Peyer's patch (tissue), 4 donors: ENCODE measurements at regions not wholly inside any gene's neighbourhood (a gene's known extent, or its start where the extent isn't known, plus 50 kb on each side); places are given as distances from the start of the nearest gene placed in this dataset.

Experiments used
- DNase-seq, 3 donors: peaks; one replicate each; pipeline ENCODE4 v3.0.0-alpha.2; 2017 to 2019
- H3K27ac ChIP-seq, 4 donors: fragments of 200-600 bp; sonication (generic); one replicate each; pipeline ENCODE4 v1.5.1; 2016 to 2019
- H3K27me3 ChIP-seq, 2 donors: fragments of 200-600 bp; sonication (generic); one replicate each; pipeline ENCODE4 v1.5.1; 2019
- H3K36me3 ChIP-seq, 3 donors: fragments of 200-600 bp; sonication (generic); one replicate each; pipeline ENCODE4 v1.5.1; 2016 to 2019
- H3K4me1 ChIP-seq, 4 donors: fragments of 200-600 bp; sonication (generic); one replicate each; pipeline ENCODE4 v1.5.1; 2016 to 2019
- H3K4me3 ChIP-seq, 4 donors: fragments of 200-600 bp; sonication (generic); 1 replicate in 3 of 4; 2 replicates in 1 of 4; pipeline ENCODE4 v1.5.1; 2016 to 2019; ENCODE audit warnings: mild to moderate bottlenecking in 1 of 4
- H3K9me3 ChIP-seq, 4 donors: fragments of 200-600 bp; sonication (generic); one replicate each; pipeline ENCODE4 v1.5.1; 2016 to 2019; ENCODE audit warnings: mild to moderate bottlenecking in 1 of 4
- CTCF ChIP-seq, 6 experiments: fragments of 450-650 bp in 4 of 6; fragments of 200-600 bp in 2 of 6; sonication (generic) in 1 of 6; IDR thresholded peaks; one replicate each; pipeline ENCODE4 v1.5.1; 2017 to 2019; ENCODE audit warnings: antibody characterized with exemption in 6 of 6, mild to moderate bottlenecking in 3 of 6, moderate library complexity in 1 of 6
- POLR2A ChIP-seq, 2 donors: fragments of 450-650 bp; IDR thresholded peaks; one replicate each; pipeline ENCODE4 v1.5.1; 2017; ENCODE audit warnings: antibody characterized with exemption in 2 of 2, mild to moderate bottlenecking in 2 of 2, moderate library complexity in 2 of 2

- Histone ChIP-seq H3K36me3 (no peaks in the 10 kb centered on the region), H3K27me3 (no peaks in the 10 kb centered on the region), H3K9me3 (peaks cover 0 to 14% (median 6%) of the 10 kb centered on the region in 4 donors), H3K4me3 (no peak overlapping the region), H3K4me1 (no peaks in the 10 kb centered on the region), H3K27ac (no peak overlapping the region)
- peak in 1 of 3 donors; percentile 26 for DNase-seq
- TF ChIP-seq CTCF (IDR thresholded peaks at IDR 0.05): no peak
- TF ChIP-seq POLR2A (IDR thresholded peaks at IDR 0.05): no peak
These were observed 63.4 kb upstream of the C15orf39 start for GRCh38 chr15:75138016-75138999.

- DNase-seq: peak in 1 of 3 donors; percentile 34
- H3K4me1 ChIP-seq: no peaks in the 10 kb centered on the region
- H3K9me3 ChIP-seq: peaks cover 0 to 31% (median 17%) of the 10 kb centered on the region in 4 donors
- no peaks in the 10 kb centered on the region for H3K36me3 ChIP-seq
- no peak overlapping the region for H3K4me3 ChIP-seq
- no peaks in the 10 kb centered on the region for H3K27me3 ChIP-seq
- TF ChIP-seq CTCF (IDR thresholded peaks at IDR 0.05): no peak
- no peak for TF ChIP-seq POLR2A (IDR thresholded peaks at IDR 0.05)
- H3K27ac ChIP-seq: no peak overlapping the region
These were observed 61.4 kb upstream of the C15orf39 start for GRCh38 chr15:75140080-75140879.

- H3K27ac ChIP-seq: no peak overlapping the region
- TF ChIP-seq POLR2A (IDR thresholded peaks at IDR 0.05) (no peak), CTCF (IDR thresholded peaks at IDR 0.05) (no peak)
- H3K27me3 ChIP-seq: no peaks in the 10 kb centered on the region
- H3K4me1 ChIP-seq: no peaks in the 10 kb centered on the region
- H3K4me3 ChIP-seq: no peak overlapping the region
- no peaks in the 10 kb centered on the region for H3K36me3 ChIP-seq
- peak in 1 of 3 donors; percentile 1 for DNase-seq
- H3K9me3 ChIP-seq: peaks cover 0 to 36% (median 20%) of the 10 kb centered on the region in 4 donors
These were observed 59.2 kb upstream of the C15orf39 start for GRCh38 chr15:75142499-75142898.

- H3K4me3 ChIP-seq: no peak overlapping the region
- H3K4me1 ChIP-seq: no peaks in the 10 kb centered on the region
- no peak for TF ChIP-seq POLR2A (IDR thresholded peaks at IDR 0.05)
- no peak for TF ChIP-seq CTCF (IDR thresholded peaks at IDR 0.05)
- H3K9me3 ChIP-seq: peaks cover 0 to 36% (median 20%) of the 10 kb centered on the region in 4 donors
- no peaks in the 10 kb centered on the region for H3K27me3 ChIP-seq
- no peaks in the 10 kb centered on the region for H3K36me3 ChIP-seq
- H3K27ac ChIP-seq: no peak overlapping the region
- peak in 1 of 3 donors; percentile 36 for DNase-seq
These were observed 57.8 kb upstream of the C15orf39 start for GRCh38 chr15:75143738-75144334.
